ENCODE measurements at regions not wholly inside any gene's neighbourhood (a gene's known extent, or its start where the extent isn't known, plus 50 kb on each side); places are given as distances from the start of the nearest gene placed in this dataset.

GRCh38 chr7:54097886-54098285, 444.3 kb upstream of the VSTM2A start:
- DNase-seq (ENCODE audit: low read depth, low spot score), result no peak
- no peaks in the 10 kb centered on the region for H3K79me2 ChIP-seq (ENCODE audit: insufficient read depth, low read length)
- no peak overlapping the region for H2AFZ ChIP-seq (ENCODE audit: low read depth, low read length, poor library complexity, severe bottlenecking)
- ChIA-PET POLR2A (no interaction called here), CTCF (no interaction called here), RAD21 (ENCODE audit: low non-redundant PET in 1 of 2, low total read pairs in 2 of 2, uncharacterized antibody in 2 of 2, unreplicated experiment in 2 of 2) (no interaction called here)
- peaks cover 9 to 21% of the 10 kb centered on the region in 2 experiments; a peak in 2 of 4 replicates for H3K9me3 ChIP-seq (ENCODE audit: control insufficient read depth in 1 of 2, insufficient read depth in 1 of 2, low read depth in 1 of 2, low read length in 2 of 2)
- no peaks in the 10 kb centered on the region for H3K36me3 ChIP-seq (ENCODE audit: control insufficient read depth in 1 of 2, insufficient read depth in 2 of 2, low read length in 2 of 2)
- intact Hi-C loops (cut with micrococcal nuclease), result no loop called here
- no peak overlapping the region for H3K9ac ChIP-seq (ENCODE audit: low read length)
- H3K27ac ChIP-seq (ENCODE audit: low read depth, low read length), result no peak overlapping the region
- no peaks in the 10 kb centered on the region for H3K4me1 ChIP-seq (ENCODE audit: control insufficient read depth in 1 of 2, insufficient read depth in 2 of 2, low read length in 2 of 2)
- H3K9me2 ChIP-seq (ENCODE audit: insufficient read depth), result no peaks in the 10 kb centered on the region
- H4K20me1 ChIP-seq (ENCODE audit: insufficient read depth), result no peaks in the 10 kb centered on the region
- H3K27me3 ChIP-seq (ENCODE audit: insufficient read depth, low read length), result no peaks in the 10 kb centered on the region
- ATAC-seq, result no peak
- no peak overlapping the region for H3K4me2 ChIP-seq (ENCODE audit: low read length)
- H3K4me3 ChIP-seq (replicated peaks in 1 of 2; ENCODE audit: low read depth in 1 of 2, low read length in 2 of 2), result no peak overlapping the region
- no TSS peak for BruUV-seq (replicated peaks)
- no peak for TF ChIP-seq POLR2AphosphoS5 (IDR thresholded peaks at IDR 0.05; ENCODE audit: low read depth, low read length)
- TF ChIP-seq SRF (IDR thresholded peaks at IDR 0.05; ENCODE audit: low read depth), result no peak
- no peak for TF ChIP-seq CEBPB (IDR thresholded peaks at IDR 0.05; ENCODE audit: low read depth)
- no peak for TF ChIP-seq TCF7L2 (IDR thresholded peaks at IDR 0.05; ENCODE audit: borderline replicate concordance, extremely low read depth, insufficient read depth, insufficient read length)
- TF ChIP-seq ELF1 (IDR thresholded peaks at IDR 0.05; ENCODE audit: borderline replicate concordance, low read depth), result no peak
- no peak for TF ChIP-seq CTCF (IDR thresholded peaks at IDR 0.05 in 2 of 3, conservative IDR thresholded peaks at IDR 0.05 in 1 of 3; ENCODE audit: borderline replicate concordance in 1 of 3, insufficient read depth in 1 of 3, low read depth in 2 of 3, low read length in 2 of 3)
- TF ChIP-seq EGR1 (IDR thresholded peaks at IDR 0.05; ENCODE audit: low read depth), result no peak
- no peak for TF ChIP-seq SIN3A (IDR thresholded peaks at IDR 0.05; ENCODE audit: low read depth)
- TF ChIP-seq JUND (IDR thresholded peaks at IDR 0.05), result no peak
- no peak for TF ChIP-seq POLR2A (IDR thresholded peaks at IDR 0.05; ENCODE audit: borderline replicate concordance, extremely low read depth, insufficient read depth, insufficient read length)
- TF ChIP-seq ZFX (IDR thresholded peaks at IDR 0.05), result no peak
- no peak for TF ChIP-seq EZH2phosphoT487 (IDR thresholded peaks at IDR 0.05; ENCODE audit: borderline replicate concordance)
- TF ChIP-seq REST (IDR thresholded peaks at IDR 0.05; ENCODE audit: low read depth), result no peak
- no peak for TF ChIP-seq ATF3 (IDR thresholded peaks at IDR 0.05)
- TF ChIP-seq, protein P1, sequence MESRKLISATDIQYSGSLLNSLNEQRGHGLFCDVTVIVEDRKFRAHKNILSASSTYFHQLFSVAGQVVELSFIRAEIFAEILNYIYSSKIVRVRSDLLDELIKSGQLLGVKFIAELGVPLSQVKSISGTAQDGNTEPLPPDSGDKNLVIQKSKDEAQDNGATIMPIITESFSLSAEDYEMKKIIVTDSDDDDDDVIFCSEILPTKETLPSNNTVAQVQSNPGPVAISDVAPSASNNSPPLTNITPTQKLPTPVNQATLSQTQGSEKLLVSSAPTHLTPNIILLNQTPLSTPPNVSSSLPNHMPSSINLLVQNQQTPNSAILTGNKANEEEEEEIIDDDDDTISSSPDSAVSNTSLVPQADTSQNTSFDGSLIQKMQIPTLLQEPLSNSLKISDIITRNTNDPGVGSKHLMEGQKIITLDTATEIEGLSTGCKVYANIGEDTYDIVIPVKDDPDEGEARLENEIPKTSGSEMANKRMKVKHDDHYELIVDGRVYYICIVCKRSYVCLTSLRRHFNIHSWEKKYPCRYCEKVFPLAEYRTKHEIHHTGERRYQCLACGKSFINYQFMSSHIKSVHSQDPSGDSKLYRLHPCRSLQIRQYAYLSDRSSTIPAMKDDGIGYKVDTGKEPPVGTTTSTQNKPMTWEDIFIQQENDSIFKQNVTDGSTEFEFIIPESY (IDR thresholded peaks at IDR 0.05; ENCODE audit: extremely low read depth, insufficient replicate concordance, low read length), result no peak
- no peak for TF ChIP-seq ZNF274 (IDR thresholded peaks at IDR 0.05; ENCODE audit: low read depth, low read length)
- no peak for TF ChIP-seq CBX3 (IDR thresholded peaks at IDR 0.05; ENCODE audit: low read depth)
- TF ChIP-seq MAX (IDR thresholded peaks at IDR 0.05), result no peak

Measured in HCT116 (cell line).